Glomerular endothelial cell (primary cell): ENCODE measurements at regions not wholly inside any gene's neighbourhood (a gene's known extent, or its start where the extent isn't known, plus 50 kb on each side); places are given as distances from the start of the nearest gene placed in this dataset.

Experiments
- DNase-seq: peaks from one replicate; pipeline ENCODE4 v3.0.0-alpha.2; 2011; ENCODE audit warnings: low read depth, low spot score; ENCODE audit errors: extremely low read depth

GRCh38 chr9:120030847-120031246, 549.1 kb downstream of the CDK5RAP2 start:
- DNase-seq: no peak

DNA sequence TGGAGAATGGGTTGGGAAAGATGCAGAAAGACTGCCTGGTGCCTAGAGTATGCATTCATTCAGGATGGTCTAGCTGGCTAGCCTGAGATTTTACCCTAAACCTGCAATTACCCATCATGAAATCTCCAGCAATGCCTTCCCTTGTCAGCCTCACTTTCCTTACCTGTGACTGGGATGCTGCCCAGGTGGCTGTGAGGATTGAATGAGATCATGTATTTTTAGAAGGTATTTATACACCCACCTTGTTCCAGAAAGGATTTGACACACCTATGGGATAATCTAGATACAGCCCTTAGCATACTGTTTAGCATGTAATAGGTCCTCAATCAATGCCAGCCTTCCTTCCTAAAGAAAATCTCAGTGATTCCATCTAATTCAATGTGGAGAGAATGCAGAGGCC, 561.4 kb downstream of the CDK5RAP2 start:
- DNase-seq: no peak

GRCh38 chr9:120018037-120018436, 561.9 kb downstream of the CDK5RAP2 start:
- DNase-seq: no peak

GRCh38 chr9:120016231-120016630, 563.7 kb downstream of the CDK5RAP2 start:
- DNase-seq: no peak

GRCh38 chr9:120014796-120015195, 565.2 kb downstream of the CDK5RAP2 start:
- no peak for DNase-seq

- DNase-seq: no peak
These were observed 570.1 kb downstream of the CDK5RAP2 start for GRCh38 chr9:120009856-120010255.

GRCh38 chr9:120001536-120001935, 578.4 kb downstream of the CDK5RAP2 start:
- DNase-seq: no peak

- no peak for DNase-seq
These were observed 581.4 kb downstream of the CDK5RAP2 start for GRCh38 chr9:119998614-119999013.

- DNase-seq: no peak
These were observed 588.2 kb downstream of the CDK5RAP2 start for GRCh38 chr9:119991797-119992196.

GRCh38 chr9:119986713-119987112, 593.3 kb downstream of the CDK5RAP2 start:
- no peak for DNase-seq

GRCh38 chr9:119986205-119986604, 593.8 kb downstream of the CDK5RAP2 start:
- no peak for DNase-seq

- DNase-seq: no peak
These were observed 604.8 kb upstream of the BRINP1 start for GRCh38 chr9:119974026-119974425.

DNA sequence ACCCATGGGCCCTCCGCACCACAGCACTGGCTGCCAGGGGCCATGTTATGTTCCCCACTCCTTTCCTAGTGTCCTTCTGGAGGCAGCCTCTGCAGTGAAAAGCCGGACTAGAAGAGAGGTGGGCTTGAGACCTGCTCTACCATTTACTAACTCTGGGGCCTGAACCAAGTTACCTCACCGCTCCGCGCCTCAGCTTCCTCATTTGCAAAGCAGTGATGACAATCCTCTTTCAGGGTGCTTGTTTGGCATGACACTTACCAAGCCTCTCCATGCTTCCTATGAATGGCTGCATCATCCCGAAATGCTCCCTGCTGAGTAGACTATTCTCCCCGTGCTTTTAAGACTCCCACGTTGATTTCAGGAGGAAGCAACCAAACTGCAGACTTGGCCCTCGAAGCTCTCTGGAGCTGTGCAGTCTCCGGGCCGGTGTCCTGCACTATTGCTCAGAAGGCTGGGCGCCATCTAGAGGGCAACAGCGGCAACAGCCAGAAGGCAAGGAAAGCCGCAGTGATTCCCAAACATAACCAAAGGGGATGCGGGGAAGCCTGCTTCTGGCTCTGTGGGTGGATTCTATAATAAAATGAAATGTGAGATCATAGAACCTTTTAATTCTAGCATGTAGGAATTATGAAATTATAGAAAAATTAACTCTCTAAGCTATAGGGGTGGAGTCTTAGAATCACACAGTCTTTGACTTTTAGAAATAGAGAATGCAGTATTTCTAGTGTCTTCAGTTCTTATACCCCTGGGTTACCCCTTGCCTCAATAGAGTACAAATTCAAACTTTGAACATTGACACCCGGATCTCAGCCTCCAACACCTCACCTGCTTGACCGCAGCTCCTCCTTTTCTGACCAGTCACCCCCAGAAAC, 599.8 kb upstream of the BRINP1 start:
- no peak for DNase-seq

DNA sequence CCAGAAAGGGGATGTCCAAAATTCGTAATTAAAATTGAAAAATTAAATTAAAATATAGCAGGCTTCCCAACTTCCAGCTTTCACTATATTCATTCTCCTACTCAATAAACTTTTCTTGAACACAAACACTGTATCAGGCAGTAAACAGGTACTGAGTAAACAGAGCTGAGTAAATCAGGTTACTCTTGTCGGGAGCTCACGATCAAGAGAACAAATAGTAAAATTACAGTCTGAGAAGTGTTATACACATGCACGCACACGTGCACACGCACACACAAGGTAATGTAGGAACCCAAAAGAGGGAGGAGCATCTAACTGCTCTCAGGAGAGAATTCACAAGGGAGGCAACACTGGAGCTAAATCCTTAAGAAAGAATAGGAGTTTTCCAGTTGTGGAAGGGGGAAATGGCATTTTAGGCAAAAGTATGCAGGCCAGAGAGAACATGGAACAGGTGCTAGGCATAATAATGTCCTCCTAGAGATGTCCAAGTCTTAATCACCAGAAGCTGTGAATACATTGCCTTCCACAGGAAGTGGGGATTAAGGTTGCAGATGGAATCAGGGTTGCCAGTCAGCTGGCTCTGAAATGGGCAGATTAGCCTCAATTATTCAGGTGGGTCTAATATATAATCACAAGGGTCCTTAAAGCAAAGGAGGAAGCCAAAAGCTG, 598.8 kb upstream of the BRINP1 start:
- DNase-seq: no peak

- no peak for DNase-seq
These were observed 594.6 kb upstream of the BRINP1 start for GRCh38 chr9:119963798-119964372.

DNA sequence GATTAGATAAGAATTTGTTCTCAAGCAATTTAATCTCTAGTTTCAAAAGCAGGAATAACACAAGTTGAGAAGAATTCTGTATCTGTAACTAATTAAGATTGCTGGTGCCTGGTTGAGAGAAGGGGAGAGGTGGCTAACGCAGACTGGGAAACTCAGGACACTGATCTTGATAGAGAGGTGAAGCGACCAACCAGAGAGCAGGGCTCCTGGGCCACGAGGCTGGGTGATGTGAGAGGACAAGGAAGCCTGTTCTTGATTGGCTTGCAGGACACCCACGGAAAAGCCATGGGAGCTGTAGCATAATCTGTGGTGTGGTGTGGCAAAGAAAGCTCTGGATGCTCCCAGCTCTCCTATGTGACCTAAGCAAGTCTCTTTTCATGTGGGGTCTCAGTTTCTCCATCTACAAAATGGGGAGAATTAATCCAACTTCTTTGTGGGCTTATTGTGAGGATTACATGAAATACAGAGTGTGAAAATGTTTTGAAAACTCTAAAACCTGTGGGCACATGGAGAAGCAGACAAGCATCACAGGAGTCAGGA, 594.1 kb upstream of the BRINP1 start:
- DNase-seq: no peak

- no peak for DNase-seq
These were observed 592.7 kb upstream of the BRINP1 start for GRCh38 chr9:119961774-119962424.

DNA sequence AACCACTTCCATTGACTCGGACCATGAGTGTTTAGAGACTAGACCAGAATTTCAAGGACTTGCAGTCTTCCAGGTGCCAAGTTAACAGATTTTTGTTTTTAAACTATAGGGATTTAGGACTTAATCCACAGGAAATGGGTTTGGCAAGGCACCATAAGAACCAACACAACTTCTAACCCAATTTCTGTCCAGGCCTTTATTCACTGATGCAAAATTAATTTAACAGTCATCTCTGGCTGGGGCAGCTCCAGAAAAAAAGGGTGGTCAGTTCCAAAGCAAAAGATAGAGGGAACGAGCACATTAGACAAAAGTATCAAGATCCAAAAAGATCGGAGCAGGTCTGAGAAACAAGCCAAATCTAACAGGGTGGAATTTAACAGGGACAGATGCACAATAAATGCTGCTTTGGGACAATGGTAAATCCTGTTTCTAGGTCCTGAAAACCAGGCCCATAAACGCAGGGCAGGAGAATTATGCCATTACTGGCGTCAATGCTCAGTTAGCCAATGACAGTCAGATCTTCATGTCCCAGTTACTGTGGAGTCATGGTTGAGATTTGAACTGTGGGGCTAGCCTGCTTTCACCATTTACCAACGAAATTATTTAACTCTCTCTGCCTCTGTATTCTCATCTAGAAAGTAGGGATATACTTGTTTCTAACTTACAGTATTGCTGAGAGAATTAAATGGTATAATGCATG, 590.8 kb upstream of the BRINP1 start:
- no peak for DNase-seq

DNA sequence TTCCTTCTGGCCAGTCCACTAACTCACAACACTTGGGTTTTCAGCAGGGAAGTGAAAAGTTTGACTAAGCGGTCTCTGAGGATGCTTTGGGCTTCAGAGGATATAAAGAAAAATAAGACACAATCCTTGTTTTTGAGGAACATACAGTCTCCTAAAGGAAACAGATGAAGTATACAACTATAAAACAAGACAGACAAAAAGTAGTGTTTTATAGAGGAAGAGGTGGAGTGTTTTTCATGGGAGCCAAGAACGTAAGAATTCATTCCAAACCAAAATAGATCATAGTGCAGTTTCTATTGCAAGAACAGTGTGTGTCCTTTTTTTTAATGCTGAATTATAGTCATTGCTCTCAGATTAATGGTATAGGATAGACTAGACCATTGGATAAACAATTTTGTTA, 586.9 kb upstream of the BRINP1 start:
- no peak for DNase-seq

- no peak for DNase-seq
These were observed 586.0 kb upstream of the BRINP1 start for GRCh38 chr9:119955276-119955675.
